ENCODE measurements at regions not wholly inside any gene's neighbourhood (a gene's known extent, or its start where the extent isn't known, plus 50 kb on each side); places are given as distances from the start of the nearest gene placed in this dataset.

DNA sequence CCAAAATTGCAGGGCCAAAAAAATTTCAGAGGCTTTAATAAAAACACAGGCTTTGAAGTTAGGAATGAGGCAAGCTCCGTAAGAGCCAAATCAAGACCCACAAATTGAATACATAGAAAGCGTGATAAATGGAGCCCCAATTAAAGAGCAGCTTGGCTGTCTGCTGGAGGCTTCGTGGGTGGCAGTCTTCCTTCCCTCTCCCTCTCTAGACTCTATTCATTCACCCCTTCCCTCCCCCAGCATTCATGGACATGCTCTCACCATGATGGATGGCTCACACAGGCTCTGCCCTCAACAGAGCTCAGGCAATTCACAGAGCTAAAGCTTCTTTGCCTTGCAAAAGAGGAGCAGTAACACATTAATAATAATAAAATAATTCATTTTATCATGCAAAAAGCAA lies 214.1 kb downstream of the HERPUD2 start:
- no peak for TF ChIP-seq CREB1 (IDR thresholded peaks at IDR 0.05; ENCODE audit: low read depth)
- TF ChIP-seq, protein P1, sequence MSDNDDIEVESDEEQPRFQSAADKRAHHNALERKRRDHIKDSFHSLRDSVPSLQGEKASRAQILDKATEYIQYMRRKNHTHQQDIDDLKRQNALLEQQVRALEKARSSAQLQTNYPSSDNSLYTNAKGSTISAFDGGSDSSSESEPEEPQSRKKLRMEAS (IDR thresholded peaks at IDR 0.05): no peak
- TF ChIP-seq TEAD4 (IDR thresholded peaks at IDR 0.05): no peak
- no peak for TF ChIP-seq YY1 (IDR thresholded peaks at IDR 0.05; ENCODE audit: low read depth)
- TF ChIP-seq FOXM1 (IDR thresholded peaks at IDR 0.05; ENCODE audit: borderline replicate concordance, low read depth): no peak
- TF ChIP-seq, protein P2, sequence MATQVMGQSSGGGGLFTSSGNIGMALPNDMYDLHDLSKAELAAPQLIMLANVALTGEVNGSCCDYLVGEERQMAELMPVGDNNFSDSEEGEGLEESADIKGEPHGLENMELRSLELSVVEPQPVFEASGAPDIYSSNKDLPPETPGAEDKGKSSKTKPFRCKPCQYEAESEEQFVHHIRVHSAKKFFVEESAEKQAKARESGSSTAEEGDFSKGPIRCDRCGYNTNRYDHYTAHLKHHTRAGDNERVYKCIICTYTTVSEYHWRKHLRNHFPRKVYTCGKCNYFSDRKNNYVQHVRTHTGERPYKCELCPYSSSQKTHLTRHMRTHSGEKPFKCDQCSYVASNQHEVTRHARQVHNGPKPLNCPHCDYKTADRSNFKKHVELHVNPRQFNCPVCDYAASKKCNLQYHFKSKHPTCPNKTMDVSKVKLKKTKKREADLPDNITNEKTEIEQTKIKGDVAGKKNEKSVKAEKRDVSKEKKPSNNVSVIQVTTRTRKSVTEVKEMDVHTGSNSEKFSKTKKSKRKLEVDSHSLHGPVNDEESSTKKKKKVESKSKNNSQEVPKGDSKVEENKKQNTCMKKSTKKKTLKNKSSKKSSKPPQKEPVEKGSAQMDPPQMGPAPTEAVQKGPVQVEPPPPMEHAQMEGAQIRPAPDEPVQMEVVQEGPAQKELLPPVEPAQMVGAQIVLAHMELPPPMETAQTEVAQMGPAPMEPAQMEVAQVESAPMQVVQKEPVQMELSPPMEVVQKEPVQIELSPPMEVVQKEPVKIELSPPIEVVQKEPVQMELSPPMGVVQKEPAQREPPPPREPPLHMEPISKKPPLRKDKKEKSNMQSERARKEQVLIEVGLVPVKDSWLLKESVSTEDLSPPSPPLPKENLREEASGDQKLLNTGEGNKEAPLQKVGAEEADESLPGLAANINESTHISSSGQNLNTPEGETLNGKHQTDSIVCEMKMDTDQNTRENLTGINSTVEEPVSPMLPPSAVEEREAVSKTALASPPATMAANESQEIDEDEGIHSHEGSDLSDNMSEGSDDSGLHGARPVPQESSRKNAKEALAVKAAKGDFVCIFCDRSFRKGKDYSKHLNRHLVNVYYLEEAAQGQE (IDR thresholded peaks at IDR 0.05; ENCODE audit: low read depth): no peak
- TF ChIP-seq TAF1 (IDR thresholded peaks at IDR 0.05; ENCODE audit: low read depth): no peak
- no peak for TF ChIP-seq NFIC (IDR thresholded peaks at IDR 0.05)
- no peak for TF ChIP-seq EP300 (IDR thresholded peaks at IDR 0.05; ENCODE audit: borderline replicate concordance)
- TF ChIP-seq CEBPB (IDR thresholded peaks at IDR 0.05): no peak
- no peak for TF ChIP-seq TCF12 (IDR thresholded peaks at IDR 0.05; ENCODE audit: low read depth)
- TF ChIP-seq RAD21 (IDR thresholded peaks at IDR 0.05; ENCODE audit: low read depth): no peak
- no peak for TF ChIP-seq ZBTB7A (IDR thresholded peaks at IDR 0.05; ENCODE audit: low read depth)
- TF ChIP-seq, protein P3, sequence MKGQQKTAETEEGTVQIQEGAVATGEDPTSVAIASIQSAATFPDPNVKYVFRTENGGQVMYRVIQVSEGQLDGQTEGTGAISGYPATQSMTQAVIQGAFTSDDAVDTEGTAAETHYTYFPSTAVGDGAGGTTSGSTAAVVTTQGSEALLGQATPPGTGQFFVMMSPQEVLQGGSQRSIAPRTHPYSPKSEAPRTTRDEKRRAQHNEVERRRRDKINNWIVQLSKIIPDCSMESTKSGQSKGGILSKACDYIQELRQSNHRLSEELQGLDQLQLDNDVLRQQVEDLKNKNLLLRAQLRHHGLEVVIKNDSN (IDR thresholded peaks at IDR 0.05): no peak

DNA sequence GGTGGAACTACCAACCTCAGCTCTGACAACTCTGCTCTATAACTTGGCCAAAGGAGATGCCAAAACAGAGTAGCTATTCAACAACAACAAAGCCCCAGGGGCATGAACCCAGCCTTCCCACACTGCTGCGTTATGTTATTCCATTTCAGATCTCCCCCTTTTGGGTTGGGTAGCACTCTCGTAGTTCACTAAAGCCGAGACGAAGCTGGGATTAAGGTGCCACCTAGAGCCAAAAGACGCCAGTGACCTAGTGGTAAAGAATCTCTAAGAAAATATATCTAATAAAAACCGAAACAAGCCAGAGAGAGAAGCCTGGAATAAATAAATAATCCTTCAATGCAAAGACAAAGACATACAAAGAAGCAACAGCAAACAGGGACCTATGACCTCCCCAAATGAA lies 217.3 kb downstream of the HERPUD2 start:
- TF ChIP-seq TCF12 (IDR thresholded peaks at IDR 0.05; ENCODE audit: low read depth) (no peak), RAD21 (IDR thresholded peaks at IDR 0.05; ENCODE audit: low read depth) (no peak)
- TF ChIP-seq, protein P3 (IDR thresholded peaks at IDR 0.05): no peak

DNA sequence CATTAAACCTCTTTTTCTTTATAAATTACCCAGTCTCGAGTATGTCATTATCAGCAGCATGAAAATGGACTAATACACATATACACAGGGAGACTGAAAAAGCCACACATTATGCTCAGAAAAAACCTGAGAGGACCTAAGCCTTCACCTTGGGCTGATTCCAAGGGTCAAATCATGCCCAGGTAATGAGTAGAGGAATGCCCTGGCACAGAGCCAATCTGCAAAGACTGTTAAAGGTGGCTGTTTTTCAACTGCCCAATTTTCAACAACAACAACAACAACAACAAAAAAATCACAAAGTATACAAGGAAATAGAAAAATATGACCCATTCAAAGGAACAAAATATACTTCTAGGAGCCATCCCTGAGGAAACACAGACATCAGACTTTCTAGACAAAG lies 220.2 kb upstream of the TBX20 start:
- TF ChIP-seq, protein P2 (IDR thresholded peaks at IDR 0.05; ENCODE audit: low read depth): no peak
- TF ChIP-seq TCF12 (IDR thresholded peaks at IDR 0.05; ENCODE audit: low read depth) (no peak), NFIC (IDR thresholded peaks at IDR 0.05) (peak; percentile 62)
- TF ChIP-seq, protein P3 (IDR thresholded peaks at IDR 0.05): no peak

DNA sequence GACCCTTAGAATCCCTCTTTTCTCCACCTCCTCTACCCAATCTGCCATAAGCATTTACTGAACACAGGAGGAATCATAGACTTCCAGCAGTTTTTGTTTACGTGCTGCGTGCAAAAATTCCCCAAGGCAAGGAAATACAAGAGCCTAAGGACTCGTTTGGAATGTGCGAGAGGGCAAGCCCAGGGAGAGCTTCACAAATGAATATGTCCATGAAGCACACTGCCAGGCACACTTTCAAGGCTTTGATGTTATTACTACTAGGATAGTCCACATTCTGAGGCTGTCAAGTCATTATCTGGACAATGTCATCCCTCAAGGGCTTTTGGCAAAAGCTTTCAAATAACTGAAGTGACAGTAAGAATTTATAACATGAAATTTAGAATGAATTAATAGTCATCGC lies 214.7 kb upstream of the TBX20 start:
- TF ChIP-seq TCF12 (IDR thresholded peaks at IDR 0.05; ENCODE audit: low read depth): no peak
- no peak for TF ChIP-seq YY1 (IDR thresholded peaks at IDR 0.05; ENCODE audit: low read depth)
- no peak for TF ChIP-seq TAF1 (IDR thresholded peaks at IDR 0.05; ENCODE audit: low read depth)
- TF ChIP-seq NFIC (IDR thresholded peaks at IDR 0.05): no peak
- no peak for TF ChIP-seq EP300 (IDR thresholded peaks at IDR 0.05; ENCODE audit: borderline replicate concordance)
- TF ChIP-seq TEAD4 (IDR thresholded peaks at IDR 0.05): no peak
- TF ChIP-seq, protein P1 (IDR thresholded peaks at IDR 0.05): no peak
- TF ChIP-seq, protein P2 (IDR thresholded peaks at IDR 0.05; ENCODE audit: low read depth): no peak
- TF ChIP-seq RAD21 (IDR thresholded peaks at IDR 0.05; ENCODE audit: low read depth): no peak
- no peak for TF ChIP-seq FOXM1 (IDR thresholded peaks at IDR 0.05; ENCODE audit: borderline replicate concordance, low read depth)
- TF ChIP-seq CEBPB (IDR thresholded peaks at IDR 0.05): no peak
- TF ChIP-seq EGR1 (IDR thresholded peaks at IDR 0.05): no peak
- TF ChIP-seq, protein P3 (IDR thresholded peaks at IDR 0.05): no peak
- TF ChIP-seq CREB1 (IDR thresholded peaks at IDR 0.05; ENCODE audit: low read depth): no peak
- no peak for TF ChIP-seq ZBTB7A (IDR thresholded peaks at IDR 0.05; ENCODE audit: low read depth)
